ENCODE measurements at regions not wholly inside any gene's neighbourhood (a gene's known extent, or its start where the extent isn't known, plus 50 kb on each side); places are given as distances from the start of the nearest gene placed in this dataset.

- TF ChIP-seq CTCF (IDR thresholded peaks at IDR 0.05; ENCODE audit: low read length) (no peak), EZH2 (IDR thresholded peaks at IDR 0.05; ENCODE audit: borderline replicate concordance, low read length) (no peak)
Observed at GRCh38 chr4:24063731-24064130, 173.9 kb upstream of the PPARGC1A start.

Data from OCI-LY1 (cell line).